Stimulated activated CD8-positive, alpha-beta memory T cell treated with anti-CD3 and anti-CD28 coated beads, Interleukin-12 subunit alpha, Interleukin-12 subunit beta, amount 100 ng/mL, for 4 hours (primary cell): ENCODE measurements at regions not wholly inside any gene's neighbourhood (a gene's known extent, or its start where the extent isn't known, plus 50 kb on each side); places are given as distances from the start of the nearest gene placed in this dataset.

Experiments
- DNase-seq: peaks from one replicate; pipeline ENCODE4 v3.0.0-alpha.2; 2020; ENCODE audit warnings: low read depth

DNA sequence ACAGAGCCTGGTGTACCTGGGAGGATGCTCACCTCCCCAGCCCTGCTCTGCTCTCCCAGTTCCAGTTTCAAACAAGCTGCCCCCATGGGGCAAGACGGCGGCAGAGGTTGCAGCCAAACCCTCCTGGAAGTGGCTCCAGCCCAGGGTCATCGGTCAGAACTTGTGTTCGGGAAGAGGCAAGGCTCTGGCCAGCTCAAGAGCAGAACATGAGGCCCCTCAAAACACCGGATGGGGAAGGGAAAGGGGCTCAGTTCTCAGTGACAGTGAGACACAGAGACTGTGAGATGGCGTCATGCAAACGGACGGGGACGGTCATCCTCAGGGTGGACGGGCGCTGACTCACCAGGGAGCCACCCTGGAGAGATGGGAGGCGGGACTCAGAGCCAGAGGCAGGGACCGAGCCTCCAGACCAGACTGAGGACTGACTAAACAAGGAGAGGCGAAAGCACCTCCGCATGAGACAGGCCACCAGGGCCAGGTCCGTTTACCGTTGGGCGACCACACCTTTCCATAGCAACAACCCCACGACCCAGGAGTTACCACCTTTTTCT, 63.9 kb upstream of the GALNT9 start:
- DNase-seq = no peak

DNA sequence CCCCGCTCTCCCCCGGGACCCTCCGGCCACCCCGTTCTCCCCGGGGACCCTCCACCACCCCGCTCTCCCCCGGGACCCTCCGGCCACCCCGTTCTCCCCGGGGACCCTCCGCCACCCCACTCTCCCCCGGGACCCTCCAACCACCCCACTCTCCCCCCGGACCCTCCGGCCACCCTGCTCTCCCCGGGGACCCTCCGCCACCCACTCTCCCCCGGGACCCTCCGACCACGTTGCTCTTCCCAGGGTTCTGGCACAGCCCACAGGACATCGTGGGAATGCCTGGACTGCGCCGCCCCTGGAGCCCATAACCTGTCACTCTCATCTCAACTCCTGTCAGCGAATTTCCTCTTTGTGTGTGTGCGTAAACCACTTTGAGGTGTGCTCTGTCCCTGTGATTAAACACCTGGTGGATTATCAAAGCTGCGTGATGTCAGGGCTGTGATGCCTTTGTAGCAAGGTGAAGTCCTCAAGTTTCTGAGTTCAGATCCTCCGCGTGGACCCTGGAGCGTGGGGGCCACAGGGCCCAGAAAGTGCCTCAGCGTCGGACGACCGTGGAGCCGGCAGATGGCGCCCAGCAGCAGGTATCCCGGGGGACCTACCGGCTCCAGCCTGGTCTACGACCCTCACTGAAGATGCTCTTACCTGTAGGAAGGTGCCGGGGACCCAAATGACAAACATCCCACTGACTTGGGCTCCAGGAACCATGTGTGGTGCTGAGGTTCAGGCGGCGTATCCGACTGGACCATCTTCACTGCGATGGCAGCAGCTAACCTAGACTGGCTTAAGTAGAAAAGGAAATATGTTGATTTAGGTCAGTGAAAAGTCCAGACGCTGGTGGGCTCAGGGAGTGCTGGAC, 63.2 kb upstream of the GALNT9 start:
- DNase-seq = no peak

DNA sequence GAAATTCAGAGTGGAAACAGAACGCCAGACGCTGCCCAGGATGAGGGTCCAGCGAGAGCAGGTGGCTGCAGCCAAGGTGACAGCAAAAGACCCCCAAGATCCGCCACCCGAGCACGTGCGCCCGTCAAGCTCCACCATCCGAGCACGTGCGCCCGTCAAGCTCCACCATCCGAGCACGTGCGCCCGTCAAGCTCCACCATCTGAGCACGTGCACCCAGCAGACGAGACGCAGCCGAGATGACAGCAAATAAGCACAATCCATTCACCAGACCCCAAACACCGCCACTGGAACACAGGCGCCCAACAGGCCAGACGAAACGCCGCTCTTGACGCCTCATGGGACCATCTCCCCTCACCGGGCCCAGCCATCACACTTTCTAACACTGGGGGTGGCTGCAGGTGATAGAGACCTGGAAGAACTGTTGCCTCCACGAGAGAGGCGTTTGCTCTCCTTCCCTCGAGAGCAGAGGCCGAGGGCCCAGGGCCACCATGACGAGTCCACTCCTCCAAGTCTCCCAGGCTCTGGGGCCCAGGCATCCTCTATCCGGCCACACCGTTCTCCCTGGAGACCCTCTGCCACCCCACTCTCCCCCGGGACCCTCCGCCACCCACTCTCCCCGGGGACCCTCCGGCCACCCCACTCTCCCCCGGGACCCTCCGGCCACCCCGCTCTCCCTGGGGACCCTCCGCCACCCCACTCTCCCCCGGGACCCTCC, 62.1 kb upstream of the GALNT9 start:
- no peak for DNase-seq

DNA sequence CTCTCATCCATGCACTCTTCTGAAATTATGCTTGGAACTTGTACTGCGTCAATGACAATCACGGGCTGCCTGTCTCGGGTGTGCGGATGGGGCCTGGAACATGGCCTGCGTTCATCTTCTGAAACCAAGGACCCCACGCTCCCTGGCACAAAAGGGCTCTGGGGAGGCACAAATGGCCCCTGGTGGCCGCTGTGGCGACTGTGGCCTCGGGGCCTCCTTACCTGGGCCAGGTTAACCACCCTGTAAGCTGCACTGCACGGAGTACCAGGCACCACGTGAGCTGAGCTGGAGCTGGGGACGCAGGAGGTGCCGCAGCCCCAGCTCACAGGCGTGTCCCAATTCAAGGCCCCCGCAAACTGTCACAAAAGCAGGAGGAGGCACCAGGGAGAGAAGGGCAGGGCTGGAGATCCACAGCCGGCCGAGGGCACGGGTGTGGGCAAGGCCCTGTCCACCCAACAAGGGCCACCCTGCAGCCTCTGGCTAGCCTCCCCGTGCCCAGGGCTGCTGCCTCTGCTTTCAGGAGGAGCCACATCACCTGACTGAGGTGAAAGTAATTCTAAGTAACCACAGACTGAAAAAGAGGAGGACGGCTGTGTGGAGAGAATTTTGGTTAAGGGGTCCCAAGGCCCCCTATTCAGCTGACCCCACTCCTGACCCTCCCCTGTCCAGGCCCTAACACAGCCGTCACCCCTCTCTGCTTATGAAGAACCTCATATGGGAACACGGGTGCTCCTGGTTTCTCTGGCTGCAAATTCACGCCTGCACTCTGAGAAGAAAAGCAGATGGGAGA, 61.1 kb upstream of the GALNT9 start:
- no peak for DNase-seq

GRCh38 chr12:132389526-132390286, 60.3 kb upstream of the GALNT9 start:
- no peak for DNase-seq

DNA sequence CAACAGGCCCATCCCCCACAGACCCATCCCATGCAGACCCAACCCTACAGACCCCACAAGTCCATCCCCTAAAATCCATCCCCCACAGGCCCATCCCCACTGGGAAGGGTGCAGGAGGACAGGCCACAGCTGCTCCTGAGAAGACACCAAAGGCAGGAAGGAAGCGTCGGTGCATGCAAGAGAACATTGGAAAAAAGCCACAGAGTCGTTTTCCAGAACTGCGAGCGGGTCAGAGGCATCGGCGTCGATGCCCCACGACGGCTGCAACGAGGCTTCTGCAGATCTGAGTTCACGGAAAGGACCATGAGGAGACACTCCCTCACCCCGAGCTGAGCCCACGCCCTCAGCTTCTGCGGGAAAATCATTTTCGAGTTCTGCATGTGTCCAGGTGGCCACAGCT, 59.6 kb upstream of the GALNT9 start:
- DNase-seq = no peak

GRCh38 chr12:132388379-132389015, 59.1 kb upstream of the GALNT9 start:
- DNase-seq = no peak

DNA sequence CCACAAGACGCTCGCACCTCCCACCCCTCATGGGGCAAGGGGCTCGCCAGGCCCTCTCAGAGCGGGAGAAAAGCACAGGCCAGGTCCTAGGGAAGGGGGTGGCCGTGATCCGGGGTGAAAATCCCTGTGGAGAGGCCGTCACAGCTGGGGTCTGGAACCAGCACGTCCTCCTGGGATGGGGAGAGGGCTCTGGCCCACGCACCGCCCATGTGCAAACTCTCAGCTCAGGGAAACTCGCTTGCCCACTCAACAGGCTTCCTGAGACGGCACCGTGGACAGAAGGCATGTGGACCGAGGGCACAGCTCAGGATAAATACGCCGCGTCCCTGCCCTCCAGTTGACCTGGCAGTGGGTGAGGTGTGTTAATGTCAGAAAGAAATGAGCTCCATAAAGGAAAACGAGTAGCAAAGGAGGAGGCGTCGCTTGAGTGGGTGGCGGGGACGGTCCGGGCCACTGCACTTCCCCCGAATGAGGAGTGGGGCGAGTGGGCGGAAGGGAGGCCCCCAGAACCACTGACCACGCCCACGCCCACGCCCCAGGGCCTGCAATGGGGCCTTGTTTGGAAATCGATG, 57.6 kb upstream of the GALNT9 start:
- DNase-seq = no peak

DNA sequence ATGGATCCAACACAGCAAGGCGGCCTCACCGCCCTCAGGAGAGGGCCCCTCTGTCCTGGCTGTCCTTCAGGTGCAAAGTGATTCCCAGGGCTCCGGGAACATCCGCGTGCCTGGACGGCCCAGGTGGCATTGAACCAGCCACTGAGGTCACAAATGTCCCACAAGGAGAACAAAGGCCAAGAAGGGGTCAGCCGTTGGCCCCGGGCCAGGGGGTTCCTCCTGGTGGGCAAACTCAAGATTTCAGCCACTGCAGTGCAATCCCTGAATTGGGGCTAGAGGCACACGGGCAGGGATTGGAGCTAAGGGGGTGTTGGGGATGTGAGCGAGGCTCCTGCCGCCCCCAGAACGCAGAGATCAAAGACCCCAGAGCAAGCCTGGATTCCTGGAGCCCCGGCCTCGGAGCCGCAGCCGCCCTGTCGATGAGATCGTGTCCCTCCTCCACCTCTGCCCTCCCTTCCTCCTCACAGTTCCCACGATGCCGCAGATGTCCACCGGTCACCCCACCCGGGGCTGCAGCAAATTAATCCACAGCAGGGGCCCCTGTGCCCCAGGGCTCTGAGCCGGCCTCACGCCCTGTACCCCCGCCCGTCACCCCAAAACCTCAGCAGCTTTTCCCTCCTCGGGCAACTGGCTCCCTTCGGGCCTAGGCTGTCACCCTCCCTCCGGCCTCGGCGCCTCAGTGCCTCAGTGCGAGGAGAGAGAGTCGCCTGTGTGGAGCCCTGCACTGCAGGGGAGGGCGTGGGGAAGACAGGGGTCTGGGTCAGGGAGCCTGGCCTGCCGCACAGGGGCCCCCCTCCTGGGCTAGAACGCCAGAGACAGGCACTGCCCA, 56.7 kb upstream of the GALNT9 start:
- DNase-seq = no peak

DNA sequence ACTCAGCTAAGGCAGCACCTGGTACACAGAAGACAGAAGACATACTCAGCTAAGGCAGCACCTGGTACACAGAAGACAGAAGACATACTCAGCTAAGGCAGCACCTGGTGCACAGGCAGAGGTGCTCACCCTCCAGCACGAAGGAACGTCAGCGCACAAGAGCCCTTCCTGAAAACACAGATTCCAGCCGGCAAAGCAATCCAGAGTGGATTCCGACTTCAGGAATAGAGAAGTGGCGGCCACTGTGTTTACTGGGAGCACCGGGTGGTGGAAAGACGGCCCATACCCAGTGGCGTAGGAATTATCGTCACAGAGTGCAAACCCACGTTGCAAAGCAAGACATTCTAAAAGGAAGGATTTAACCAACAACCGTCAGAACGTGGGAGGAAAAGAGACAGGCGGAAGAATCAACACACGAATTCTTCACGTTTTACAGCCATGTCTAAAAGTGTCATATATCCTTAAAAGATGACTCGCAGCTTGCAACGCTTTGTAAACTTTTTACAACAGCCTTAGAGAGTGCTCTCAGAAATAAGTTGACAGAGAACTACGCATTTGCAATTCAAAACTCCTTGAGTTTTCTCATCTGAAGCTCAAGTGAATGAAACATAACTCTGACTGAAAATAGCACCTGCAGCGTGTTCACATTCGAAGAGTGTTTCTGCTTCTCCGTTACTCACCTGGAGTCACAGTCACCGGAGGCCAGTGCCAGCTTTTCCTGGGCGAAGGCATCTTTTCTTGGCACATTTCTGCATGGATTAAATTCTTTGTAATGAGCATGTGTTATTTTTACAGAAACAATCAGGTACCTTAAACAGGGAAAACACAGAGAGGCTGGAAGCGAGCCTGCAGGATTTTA, 55.8 kb upstream of the GALNT9 start:
- DNase-seq = no peak

DNA sequence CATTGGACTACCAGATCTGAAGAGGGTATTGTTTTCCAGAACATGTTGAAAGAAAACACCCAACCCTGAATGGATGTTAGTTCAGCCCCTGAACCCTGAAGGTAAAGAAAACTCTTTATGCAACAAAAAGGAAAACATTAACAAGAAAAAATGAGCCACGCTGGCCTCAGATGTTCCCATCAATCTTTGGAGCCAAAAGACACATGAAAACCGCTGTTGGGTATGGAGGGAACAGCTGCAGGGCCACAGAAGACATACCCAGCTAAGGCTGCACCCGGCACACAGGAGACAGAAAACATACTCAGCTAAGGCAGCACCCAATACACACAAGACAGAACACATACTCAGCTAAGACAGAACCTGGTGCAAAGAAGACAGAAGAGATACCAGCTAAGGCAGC, 51.3 kb upstream of the GALNT9 start:
- no peak for DNase-seq

DNA sequence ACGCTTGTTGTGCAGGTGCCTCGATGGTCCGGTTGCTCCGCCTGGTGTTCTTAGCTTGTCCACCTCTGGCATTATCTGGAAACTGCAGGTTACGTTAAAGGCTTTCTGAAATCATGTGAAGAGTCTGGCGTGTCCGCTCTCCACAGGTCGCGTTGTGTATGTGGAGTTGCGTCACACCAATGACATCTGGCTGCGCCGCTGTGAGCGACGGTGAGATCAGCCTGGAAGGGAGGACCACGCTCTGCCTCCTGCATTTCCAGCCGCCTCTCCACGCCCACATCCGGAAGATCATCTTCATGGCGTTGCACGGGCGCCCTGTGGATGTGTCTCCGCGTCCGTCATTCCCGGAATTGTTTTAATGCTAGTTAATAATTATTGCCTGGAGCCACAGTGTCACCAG, 50.6 kb upstream of the GALNT9 start:
- no peak for DNase-seq

GRCh38 chr12:132379576-132379975, 50.2 kb upstream of the GALNT9 start:
- DNase-seq = no peak
